Gastroesophageal sphincter (tissue), 3 donors: ENCODE measurements at regions not wholly inside any gene's neighbourhood (a gene's known extent, or its start where the extent isn't known, plus 50 kb on each side); places are given as distances from the start of the nearest gene placed in this dataset.

Source experiments
- CTCF ChIP-seq, 4 experiments: fragments of 200-600 bp in 2 of 4; fragments of 450-650 bp in 2 of 4; sonication (generic) in 1 of 4; IDR thresholded peaks; one replicate each; pipeline ENCODE4 v1.5.1; 2017 to 2019; ENCODE audit warnings: antibody characterized with exemption in 4 of 4, mild to moderate bottlenecking in 2 of 4, moderate library complexity in 2 of 4
- POLR2AphosphoS5 ChIP-seq: sonication (generic); formaldehyde crosslinking; IDR thresholded peaks from one replicate; pipeline ENCODE4 v1.6.1; 2017; ENCODE audit warnings: antibody characterized with exemption

DNA sequence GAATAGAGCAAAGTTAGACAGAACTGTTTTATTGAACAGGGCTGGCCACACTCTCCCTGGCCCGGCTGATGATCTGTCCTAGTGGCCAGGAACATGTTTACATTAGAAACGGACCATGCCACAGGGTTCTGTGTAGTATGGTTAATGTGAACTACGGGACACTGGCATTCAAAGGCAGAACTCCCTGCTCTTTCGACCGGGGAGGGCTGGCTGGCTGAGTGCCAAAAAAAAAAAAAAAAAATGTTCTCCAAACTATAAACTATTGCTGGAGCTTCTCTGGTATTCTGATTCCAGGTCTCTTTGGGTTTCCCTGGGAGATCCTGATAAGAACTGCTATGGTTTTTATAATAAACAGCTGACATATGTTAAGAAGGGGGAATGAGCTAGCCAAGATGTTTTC, 1262.6 kb upstream of the SORCS1 start:
- TF ChIP-seq CTCF (IDR thresholded peaks at IDR 0.05) (no peak), POLR2AphosphoS5 (no peak)
